Fibroblast of skin of scalp (primary cell): ENCODE measurements at regions not wholly inside any gene's neighbourhood (a gene's known extent, or its start where the extent isn't known, plus 50 kb on each side); places are given as distances from the start of the nearest gene placed in this dataset.
"Not testable (repeated sequence)": the region's sequence is repeated elsewhere in the genome, so short reads cannot be mapped to it uniquely, and the experiment has no call there.

Experiments
- DNase-seq: peaks from one replicate; pipeline ENCODE4 v3.0.0-alpha.2; 2013

- DNase-seq, result no peak
These were observed 175.9 kb upstream of the C14orf180 start for GRCh38 chr14:104403421-104404220.

DNA sequence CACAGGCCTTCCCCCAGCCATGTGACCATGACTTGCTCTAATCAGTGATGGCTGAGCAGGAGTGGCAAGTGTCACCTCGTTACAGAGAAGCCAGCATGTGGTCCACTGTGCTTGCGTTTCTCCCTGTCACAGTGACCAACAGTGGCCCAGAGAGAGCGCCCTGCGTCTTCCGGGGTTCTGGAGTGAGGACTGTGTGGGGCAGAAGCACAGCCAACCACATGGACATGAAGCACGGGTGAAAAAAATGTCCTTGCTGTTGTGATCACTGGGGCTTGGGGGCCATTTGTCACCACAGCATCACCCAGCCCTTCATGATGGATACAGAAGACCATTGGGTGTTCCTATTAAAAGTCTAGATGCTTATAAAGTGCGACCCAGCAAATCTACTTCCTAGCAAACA is 174.6 kb upstream of the C14orf180 start:
- DNase-seq, result no peak

DNA sequence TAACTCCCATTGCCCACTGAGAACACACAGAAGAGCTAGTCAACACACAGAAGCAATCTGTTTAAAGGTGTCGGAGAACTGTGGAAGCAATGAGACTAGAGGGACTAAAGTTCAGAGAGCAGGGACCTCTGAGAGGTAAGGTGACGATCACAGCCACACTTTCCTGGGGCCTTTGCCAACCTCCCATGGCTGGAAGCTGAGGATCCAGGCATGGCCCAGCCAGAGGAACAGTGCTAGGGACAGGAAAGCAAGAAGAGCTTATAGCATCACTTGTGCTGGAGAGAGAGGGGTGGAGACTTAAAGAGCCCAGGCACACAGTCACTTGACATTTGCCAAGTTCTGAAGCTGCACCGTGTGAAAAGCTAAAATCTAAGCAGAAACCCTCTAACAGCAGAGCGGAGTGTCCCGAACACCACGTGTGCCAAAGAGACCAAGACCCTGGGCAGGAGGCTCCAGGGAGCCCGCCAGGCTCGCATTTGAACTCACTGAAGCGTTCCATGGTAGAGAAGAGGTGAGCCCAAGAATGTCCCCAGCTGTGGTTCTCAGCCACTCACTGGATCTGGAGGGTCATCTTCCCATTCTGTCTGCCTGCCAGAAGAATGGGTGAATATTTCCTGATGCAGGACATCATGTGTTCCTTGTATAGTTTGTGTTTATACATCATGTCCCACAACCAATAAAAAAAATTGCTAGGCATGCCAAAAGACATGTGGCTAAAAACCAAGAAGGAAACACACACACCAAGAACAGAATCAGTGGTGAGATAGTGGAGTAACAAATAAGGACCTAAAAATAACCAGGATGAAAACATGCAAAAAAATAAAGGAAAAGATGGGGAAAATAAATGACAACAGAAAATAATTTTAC is 174.0 kb upstream of the C14orf180 start:
- no peak for DNase-seq

- DNase-seq, result no peak
These were observed 172.7 kb upstream of the C14orf180 start for GRCh38 chr14:104406831-104407230.

DNA sequence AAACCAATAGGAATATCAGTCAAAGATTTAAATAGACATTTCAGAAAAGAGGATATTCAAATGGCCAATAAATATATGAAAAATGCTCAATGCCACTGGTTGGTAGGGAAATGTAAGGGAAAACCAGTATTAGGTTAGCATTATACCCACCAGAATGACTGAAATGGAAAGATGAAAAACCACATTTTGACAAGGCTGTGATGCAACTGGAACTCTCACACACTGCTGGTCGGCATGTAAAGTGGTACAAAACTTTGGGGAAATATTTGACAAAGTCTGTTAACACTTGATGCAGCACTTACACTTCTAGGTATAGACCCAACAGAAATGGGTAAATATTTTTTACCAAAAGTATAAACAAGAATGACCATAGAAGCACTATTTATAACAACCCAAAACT is 163.2 kb upstream of the C14orf180 start:
- no peak for DNase-seq

DNA sequence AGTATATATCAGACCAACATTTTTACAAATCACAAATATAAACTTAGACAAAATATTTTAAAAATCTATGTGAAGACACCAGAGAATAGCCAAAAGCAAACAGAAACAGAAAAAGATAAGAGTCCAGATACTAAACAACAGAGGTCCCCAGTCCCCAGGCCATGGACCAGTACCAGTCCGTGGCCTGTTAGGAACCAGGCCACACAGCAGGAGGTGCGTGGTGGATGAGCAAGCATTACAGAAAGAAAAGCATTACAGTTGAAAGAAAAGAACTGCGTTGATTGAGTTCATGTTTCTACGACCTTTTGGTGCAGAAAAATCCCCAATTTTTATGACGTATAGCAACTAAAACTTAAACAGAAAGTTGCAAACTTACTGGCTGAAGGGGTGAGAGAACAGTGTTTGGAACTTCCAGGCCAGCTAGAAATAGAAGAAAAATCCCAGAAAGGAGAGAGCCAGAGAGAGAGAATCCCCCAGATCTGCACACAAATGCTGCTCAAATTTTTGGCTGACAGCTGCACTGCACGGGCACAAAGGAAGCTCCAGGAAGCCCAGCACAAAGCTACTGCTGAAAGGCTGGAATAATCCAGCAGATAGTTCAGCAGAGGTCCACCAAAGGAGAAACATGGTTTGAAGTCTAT is 159.6 kb upstream of the C14orf180 start:
- no peak for DNase-seq

- DNase-seq, result not testable (repeated sequence)
These were observed 159.0 kb upstream of the C14orf180 start for GRCh38 chr14:104420523-104420922.

- DNase-seq, result no peak
These were observed 158.6 kb upstream of the C14orf180 start for GRCh38 chr14:104420990-104421389.

- DNase-seq, result no peak
These were observed 158.2 kb upstream of the C14orf180 start for GRCh38 chr14:104421401-104421821.

DNA sequence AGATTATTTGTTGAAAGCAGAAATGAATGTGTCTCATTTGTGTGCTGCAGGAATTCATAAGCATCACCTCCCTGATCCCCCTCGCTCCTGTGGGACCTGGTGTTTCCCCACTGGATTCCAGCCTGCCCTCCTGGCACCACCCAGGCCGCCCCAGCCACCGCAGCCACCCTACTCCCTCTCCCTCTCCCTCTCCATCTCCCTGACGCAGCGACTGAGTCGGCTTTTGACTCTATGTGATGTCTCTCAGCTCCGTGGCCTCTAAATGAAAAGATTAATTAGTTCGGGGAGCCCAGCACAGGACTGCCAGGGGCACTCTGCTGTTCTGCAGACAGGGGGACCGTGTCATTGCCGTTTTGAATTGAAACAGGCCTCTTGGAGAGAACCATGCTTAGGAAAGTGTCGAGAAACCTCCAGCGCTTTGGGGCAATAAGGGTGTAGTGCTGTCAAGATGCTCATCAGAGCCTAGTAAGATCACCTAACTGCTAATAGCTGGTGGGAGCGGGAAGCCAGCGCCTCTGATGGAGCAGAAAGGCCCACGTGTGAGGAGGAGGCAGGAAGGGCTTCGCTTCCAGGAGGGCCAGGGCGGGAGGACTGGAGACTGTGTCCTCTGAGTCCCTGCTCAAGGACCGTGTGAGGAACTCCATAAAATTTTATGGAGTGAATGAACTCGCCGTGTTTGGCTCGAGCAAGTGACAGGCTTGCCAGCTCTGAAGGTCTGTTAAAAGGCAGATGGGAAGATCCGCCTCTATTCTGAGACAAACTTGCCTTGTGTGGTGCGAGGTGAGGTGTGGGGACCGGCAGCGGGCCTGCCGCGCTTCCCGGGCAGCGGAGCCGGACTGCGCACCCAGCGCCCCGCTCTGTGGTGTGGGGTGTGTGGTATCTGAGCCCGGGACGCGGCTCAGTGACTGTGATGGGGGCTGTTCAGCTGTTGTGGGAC is 157.4 kb upstream of the C14orf180 start:
- no peak for DNase-seq

DNA sequence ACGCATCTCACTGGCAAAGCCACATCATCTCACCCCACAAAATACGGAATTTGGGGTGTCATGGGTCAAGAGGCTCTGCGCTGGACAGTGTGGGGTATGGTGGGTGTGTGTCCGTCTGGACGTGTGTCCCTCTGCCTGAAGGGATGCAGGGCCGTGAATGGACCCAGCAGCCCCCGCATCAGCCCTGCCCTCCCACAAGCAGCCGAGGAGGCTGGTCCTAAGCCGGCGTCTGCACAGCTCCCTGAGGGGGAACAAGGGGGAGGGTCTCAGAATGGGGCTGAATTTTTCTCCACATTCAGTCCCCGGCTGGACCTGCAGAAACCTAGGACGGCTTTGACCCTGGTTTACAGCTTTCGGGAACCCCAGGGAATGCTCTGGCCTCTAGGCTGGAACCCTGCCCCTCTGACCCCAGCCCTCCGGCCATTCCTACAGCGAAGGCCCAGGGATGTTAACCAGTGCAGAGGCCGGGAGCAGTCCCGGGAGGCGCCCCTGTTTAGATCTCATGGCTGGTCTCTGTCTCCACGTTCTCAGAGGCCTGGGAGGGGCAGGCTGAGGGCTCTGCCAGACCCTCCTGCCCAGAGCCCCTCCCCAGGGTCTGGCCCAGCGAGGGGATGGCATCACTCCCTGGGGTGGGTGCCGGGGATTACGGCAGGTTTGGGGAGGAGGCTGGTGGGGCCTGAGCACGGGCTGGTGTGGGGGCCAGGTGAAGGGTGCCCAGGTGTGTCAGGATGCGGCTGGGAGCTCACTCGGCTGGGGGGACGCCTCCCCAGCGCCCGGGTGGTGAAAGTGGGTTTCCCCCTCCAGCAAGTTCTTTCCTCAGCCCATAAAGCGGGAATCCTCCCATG is 156.5 kb upstream of the C14orf180 start:
- DNase-seq, result no peak

- no peak for DNase-seq
These were observed 155.7 kb upstream of the C14orf180 start for GRCh38 chr14:104423701-104424405.

DNA sequence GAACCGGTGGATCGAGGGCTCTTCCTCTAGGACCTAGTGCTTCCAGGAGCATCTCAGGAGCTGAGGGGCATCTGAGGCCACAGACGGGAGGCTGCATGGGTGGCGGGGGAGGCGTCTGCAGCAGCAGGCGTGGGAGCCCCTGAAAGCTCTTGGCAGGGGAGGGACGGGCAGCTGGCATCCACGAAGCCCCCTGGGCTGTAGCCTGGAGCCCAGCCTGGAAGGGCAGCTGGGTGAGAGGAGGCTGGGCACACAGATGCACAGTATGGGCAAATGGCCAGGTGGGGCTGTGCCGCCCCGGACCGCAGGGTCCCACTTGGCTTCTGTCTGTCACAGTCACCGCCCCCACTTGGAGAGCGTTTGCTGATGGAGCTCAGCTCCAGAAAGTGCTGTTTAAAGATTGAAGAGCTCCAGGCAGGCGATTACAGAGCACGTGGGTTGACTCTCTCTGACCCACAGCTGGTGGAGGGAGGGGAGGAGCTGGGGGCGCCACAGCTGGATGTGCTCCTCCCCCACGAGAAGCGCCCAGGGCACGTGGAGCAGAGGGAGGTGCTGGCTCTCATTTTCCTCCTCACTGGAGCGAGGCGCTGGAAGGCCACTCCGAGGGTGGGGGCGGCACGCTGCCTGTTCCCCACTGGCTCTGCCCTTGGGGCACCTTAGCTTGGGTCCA is 155.0 kb upstream of the C14orf180 start:
- DNase-seq, result no peak

DNA sequence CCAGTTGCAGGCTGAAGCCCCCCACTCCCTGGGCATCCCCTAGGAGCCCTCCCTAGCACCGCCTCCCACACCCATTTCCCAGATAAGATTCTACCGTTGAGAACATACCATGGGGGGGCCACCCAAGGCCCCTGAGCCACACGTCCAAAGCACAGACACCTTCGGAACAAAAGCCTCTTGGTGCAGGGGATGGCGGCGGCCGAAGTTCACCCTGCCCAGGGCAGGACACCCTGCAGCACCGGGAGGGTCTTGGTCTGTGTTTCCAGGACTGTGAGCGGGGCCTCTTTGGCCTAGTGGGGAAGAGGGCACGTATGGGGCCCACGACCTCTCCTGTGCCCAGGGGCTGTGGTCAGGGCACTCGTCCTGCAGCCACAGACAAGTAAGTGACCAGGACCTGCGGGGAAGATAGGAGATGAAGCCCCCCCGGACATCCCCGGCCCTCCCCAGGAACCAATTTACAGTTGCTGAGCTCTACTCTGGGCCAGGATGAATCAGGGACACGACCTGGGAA is 154.3 kb upstream of the C14orf180 start:
- DNase-seq, result no peak

DNA sequence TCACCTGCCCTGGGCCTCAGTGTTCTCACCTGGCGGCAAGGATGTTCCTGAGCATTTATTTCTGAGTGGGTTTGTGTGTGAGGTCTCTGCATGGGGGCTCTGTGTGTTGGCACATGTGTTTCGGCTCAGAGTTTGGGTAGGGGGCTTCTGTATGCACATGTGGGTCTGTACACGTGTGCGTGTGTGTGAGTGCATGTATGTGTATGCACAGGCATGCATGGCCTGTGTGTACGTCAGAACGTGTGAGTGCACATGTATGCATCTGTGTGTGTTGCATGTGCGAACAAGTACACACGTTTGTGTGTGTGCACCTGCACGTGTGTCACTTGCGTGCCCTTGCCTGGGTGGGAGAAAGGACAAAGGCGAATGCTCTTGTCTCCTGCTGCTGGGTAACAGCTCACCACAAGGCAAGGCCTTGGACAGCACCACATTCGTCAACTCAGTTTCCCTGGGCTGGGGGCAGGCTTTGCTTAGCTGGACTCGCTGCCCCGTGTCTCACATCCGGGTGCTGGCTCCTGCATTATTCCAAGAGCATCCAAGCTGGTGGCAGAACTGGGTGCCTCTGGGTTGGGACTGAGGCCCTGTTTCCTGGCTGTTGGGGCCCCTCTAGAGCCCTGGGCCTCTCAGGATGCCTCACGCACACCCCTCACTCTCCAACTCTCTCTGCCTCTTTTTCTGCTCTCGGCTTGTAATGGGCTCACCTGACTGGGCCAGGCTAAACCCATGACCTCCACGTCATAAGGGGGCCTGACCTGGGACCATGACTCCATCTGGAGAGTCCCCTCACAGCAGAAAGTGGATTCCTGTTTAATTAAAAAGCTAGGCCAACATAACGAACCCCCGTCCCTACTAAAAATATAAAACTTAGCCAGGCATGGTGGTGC is 153.6 kb upstream of the C14orf180 start:
- DNase-seq, result no peak

GRCh38 chr14:104427131-104427851 is 152.3 kb upstream of the C14orf180 start:
- DNase-seq, result no peak

GRCh38 chr14:104428333-104428851 is 151.2 kb upstream of the C14orf180 start:
- DNase-seq, result no peak

DNA sequence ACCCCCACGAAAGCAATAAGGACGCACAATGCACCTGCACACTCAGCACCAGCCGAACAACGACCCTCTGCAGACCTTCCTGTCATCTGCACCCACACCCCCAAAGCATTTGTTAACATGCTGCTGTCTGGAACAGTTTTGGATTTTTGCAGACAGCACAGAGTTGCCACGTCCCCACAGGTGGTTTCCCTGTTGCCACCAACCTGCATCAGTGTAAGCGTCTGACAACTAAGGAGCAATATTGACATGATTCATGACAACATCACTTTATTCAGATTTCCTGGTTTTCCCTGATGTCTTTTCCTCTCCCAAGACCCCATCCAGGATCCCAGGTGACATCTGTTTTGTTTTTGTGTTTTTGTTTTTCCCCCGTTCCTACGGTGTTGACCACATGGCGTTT is 150.7 kb upstream of the C14orf180 start:
- DNase-seq, result no peak
